ENCODE measurements at regions not wholly inside any gene's neighbourhood (a gene's known extent, or its start where the extent isn't known, plus 50 kb on each side); places are given as distances from the start of the nearest gene placed in this dataset. TPM values are rescaled to one million over a fixed set of nuclear protein-coding genes. Genes with fewer than 3 reads are reported as not detected.

DNA sequence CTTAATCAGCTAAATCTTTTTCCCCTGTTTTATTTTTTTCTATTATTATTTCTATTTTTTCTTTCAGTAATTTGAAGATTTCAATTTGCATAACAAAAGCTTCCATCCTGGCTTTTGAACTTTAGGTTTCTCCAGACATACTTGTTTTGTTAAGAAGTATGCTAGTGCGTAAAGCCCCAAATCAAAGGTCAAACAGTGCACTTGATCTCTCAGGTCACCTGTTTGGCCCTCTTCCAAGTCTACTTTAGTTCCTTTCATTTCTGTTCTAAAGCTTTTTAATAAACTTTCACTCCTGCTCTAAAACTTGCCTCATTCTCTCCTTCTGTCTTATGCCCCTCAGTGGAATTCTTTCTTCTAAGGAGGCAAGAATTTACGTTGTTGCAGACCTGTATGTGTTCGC, 54.6 kb upstream of the ATXN7L3B start:
- H3K27me3 ChIP-seq: no peaks in the 10 kb centered on the region

More for the DNA sequence above, 54.6 kb upstream of the ATXN7L3B start:
- H3K36me3 ChIP-seq (replicated peaks; ENCODE audit: insufficient read depth, low read depth): no peaks in the 10 kb centered on the region
- no peaks in the 10 kb centered on the region for H4K20me1 ChIP-seq (ENCODE audit: insufficient read depth, poor library complexity, severe bottlenecking)
- no peak overlapping the region for H2AFZ ChIP-seq
- no peaks in the 10 kb centered on the region for H3K4me1 ChIP-seq (ENCODE audit: insufficient read depth)
- no peaks in the 10 kb centered on the region for H3K9me2 ChIP-seq (replicated peaks; ENCODE audit: insufficient read depth)
- H3K4me2 ChIP-seq: no peak overlapping the region
- no peak for DNase-seq (ENCODE audit: low spot score)
- no peaks in the 10 kb centered on the region for H3K79me2 ChIP-seq
- WGBS (ENCODE audit: low lambda C conversion rate, missing lambda C conversion rate): 59% methylated on average over 3 of the region's 3 CpGs
- H3K9me3 ChIP-seq (ENCODE audit: low read depth): no peaks in the 10 kb centered on the region
- no peak overlapping the region for H3K4me3 ChIP-seq
- TF ChIP-seq EZH2phosphoT487 (IDR thresholded peaks at IDR 0.05; ENCODE audit: low read depth, severe bottlenecking, unreplicated experiment): no peak
- TF ChIP-seq EZH2 (IDR thresholded peaks at IDR 0.05; ENCODE audit: borderline replicate concordance): no peak
- TF ChIP-seq, protein P1, sequence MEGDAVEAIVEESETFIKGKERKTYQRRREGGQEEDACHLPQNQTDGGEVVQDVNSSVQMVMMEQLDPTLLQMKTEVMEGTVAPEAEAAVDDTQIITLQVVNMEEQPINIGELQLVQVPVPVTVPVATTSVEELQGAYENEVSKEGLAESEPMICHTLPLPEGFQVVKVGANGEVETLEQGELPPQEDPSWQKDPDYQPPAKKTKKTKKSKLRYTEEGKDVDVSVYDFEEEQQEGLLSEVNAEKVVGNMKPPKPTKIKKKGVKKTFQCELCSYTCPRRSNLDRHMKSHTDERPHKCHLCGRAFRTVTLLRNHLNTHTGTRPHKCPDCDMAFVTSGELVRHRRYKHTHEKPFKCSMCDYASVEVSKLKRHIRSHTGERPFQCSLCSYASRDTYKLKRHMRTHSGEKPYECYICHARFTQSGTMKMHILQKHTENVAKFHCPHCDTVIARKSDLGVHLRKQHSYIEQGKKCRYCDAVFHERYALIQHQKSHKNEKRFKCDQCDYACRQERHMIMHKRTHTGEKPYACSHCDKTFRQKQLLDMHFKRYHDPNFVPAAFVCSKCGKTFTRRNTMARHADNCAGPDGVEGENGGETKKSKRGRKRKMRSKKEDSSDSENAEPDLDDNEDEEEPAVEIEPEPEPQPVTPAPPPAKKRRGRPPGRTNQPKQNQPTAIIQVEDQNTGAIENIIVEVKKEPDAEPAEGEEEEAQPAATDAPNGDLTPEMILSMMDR (IDR thresholded peaks at IDR 0.05; ENCODE audit: poor library complexity): no peak
- no peak overlapping the region for H3K27ac ChIP-seq

Small RNA genes in the stretch of these regions (small RNA-seq; reads per million reads assigned to genes)
- not detected for gene AC090502.2
- not detected for gene RF00096
- gene RNU6-1012P: not detected

Measured in hepatocyte (in vitro differentiated cells).